ENCODE measurements at regions not wholly inside any gene's neighbourhood (a gene's known extent, or its start where the extent isn't known, plus 50 kb on each side); places are given as distances from the start of the nearest gene placed in this dataset.

- H3K4me3 ChIP-seq (ENCODE audit: low read length) = no peak overlapping the region
- no peak for TF ChIP-seq CTCF (conservative IDR thresholded peaks at IDR 0.05; ENCODE audit: low read length)
- DNase-seq (ENCODE audit: low read depth) = no peak
Measured at GRCh38 chr2:2389215-2389614, 58.1 kb upstream of the MYT1L start.

All from AG10803 (cell line).